ENCODE measurements at regions not wholly inside any gene's neighbourhood (a gene's known extent, or its start where the extent isn't known, plus 50 kb on each side); places are given as distances from the start of the nearest gene placed in this dataset.

- TF ChIP-seq, protein P1, sequence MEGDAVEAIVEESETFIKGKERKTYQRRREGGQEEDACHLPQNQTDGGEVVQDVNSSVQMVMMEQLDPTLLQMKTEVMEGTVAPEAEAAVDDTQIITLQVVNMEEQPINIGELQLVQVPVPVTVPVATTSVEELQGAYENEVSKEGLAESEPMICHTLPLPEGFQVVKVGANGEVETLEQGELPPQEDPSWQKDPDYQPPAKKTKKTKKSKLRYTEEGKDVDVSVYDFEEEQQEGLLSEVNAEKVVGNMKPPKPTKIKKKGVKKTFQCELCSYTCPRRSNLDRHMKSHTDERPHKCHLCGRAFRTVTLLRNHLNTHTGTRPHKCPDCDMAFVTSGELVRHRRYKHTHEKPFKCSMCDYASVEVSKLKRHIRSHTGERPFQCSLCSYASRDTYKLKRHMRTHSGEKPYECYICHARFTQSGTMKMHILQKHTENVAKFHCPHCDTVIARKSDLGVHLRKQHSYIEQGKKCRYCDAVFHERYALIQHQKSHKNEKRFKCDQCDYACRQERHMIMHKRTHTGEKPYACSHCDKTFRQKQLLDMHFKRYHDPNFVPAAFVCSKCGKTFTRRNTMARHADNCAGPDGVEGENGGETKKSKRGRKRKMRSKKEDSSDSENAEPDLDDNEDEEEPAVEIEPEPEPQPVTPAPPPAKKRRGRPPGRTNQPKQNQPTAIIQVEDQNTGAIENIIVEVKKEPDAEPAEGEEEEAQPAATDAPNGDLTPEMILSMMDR (IDR thresholded peaks at IDR 0.05), result no peak
- no peak for TF ChIP-seq POLR2AphosphoS5 (IDR thresholded peaks at IDR 0.05; ENCODE audit: insufficient read depth in 1 of 2, low read depth in 1 of 2)
- TF ChIP-seq POLR2A (IDR thresholded peaks at IDR 0.05), result no peak
Observed at GRCh38 chr4:37051866-37052265, 192.7 kb upstream of the NWD2 start.
